Osteoblast (primary cell): ENCODE measurements at regions not wholly inside any gene's neighbourhood (a gene's known extent, or its start where the extent isn't known, plus 50 kb on each side); places are given as distances from the start of the nearest gene placed in this dataset.

ENCODE experiments used
- DNase-seq: peaks from one replicate; pipeline ENCODE4 v3.0.0; 2011; ENCODE audit warnings: low spot score, mixed read lengths; ENCODE audit not compliant: insufficient read length; ENCODE audit errors: missing footprints
- H2AFZ ChIP-seq: 2 replicates; pipeline ENCODE4 v1.6.0; 2011; ENCODE audit warnings: mild to moderate bottlenecking, low read length
- H3K27ac ChIP-seq: 2 replicates; pipeline ENCODE4 v1.5.1; 2011; ENCODE audit warnings: mild to moderate bottlenecking, low read depth, low read length, moderate library complexity
- H3K27me3 ChIP-seq: 2 replicates; pipeline ENCODE4 v1.6.0; 2012; ENCODE audit warnings: mild to moderate bottlenecking, control low read depth, inconsistent platforms, low read length, moderate library complexity; ENCODE audit not compliant: insufficient read depth
- H3K36me3 ChIP-seq: 2 replicates; pipeline ENCODE4 v1.5.1; 2011; ENCODE audit warnings: mild to moderate bottlenecking, low read length, control low read depth, moderate library complexity; ENCODE audit not compliant: insufficient read depth
- H3K4me1 ChIP-seq: 2 replicates; pipeline ENCODE4 v1.5.1; 2011; ENCODE audit warnings: mild to moderate bottlenecking, low read length, control low read depth, moderate library complexity; ENCODE audit not compliant: insufficient read depth
- H3K4me2 ChIP-seq: 2 replicates; pipeline ENCODE4 v1.6.0; 2011; ENCODE audit warnings: mild to moderate bottlenecking, low read length; ENCODE audit not compliant: insufficient read depth
- H3K4me3 ChIP-seq: fragments of 200-600 bp; sonication (generic); 3 replicates; pipeline ENCODE4 v1.5.1; 2012; ENCODE audit warnings: mild to moderate bottlenecking, low read length, inconsistent platforms; ENCODE audit not compliant: insufficient read depth
- H3K79me2 ChIP-seq: 2 replicates; pipeline ENCODE4 v1.6.0; 2012; ENCODE audit warnings: mild to moderate bottlenecking, low read length, control low read depth, inconsistent platforms; ENCODE audit not compliant: insufficient read depth
- H3K9me3 ChIP-seq: 2 replicates; pipeline ENCODE4 v1.5.1; 2011; ENCODE audit warnings: low read depth, low read length, control low read depth
- H4K20me1 ChIP-seq: 2 replicates; pipeline ENCODE4 v1.6.0; 2012; ENCODE audit warnings: mild to moderate bottlenecking, low read length, control low read depth; ENCODE audit not compliant: insufficient read depth
- TF ChIP-seq, protein P1 (sequence below): IDR thresholded peaks from 2 replicates; pipeline ENCODE4 v1.5.1; 2011; ENCODE audit warnings: mild to moderate bottlenecking, low read depth, low read length, moderate library complexity; ENCODE audit errors: extremely low read depth

DNA sequence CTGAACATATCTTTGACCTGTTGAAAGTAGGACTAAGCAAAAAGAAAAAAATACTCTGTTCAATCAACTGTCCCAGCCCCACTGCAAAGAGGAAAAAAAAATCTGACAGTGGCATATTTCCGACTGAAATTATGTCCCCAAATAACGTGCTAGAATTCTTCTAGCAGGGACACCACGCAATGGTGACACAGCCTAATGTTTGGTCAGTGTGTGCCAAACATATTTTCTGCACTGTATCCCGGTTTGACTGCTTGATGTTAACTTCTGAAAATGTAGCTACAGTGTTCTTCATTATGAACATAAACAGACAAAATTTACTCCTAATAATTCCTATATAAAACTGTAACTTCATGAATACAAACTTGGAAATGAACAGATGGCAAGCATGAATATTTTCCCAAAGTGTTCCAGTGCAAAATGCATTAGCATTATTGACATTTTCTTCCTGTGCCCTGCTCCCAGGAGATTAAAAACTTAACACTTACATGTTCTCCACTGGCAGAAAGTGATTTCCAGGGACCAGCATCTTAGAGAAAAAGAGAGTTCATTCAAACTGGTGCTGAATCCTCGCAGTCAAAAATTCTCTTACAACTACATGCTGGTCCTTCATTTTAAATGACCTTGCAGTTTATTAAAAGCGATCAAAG, 72.4 kb upstream of the SYT1 start:
- no peaks in the 10 kb centered on the region for H4K20me1 ChIP-seq
- no peaks in the 10 kb centered on the region for H3K79me2 ChIP-seq
- H3K36me3 ChIP-seq: no peaks in the 10 kb centered on the region
- H3K9me3 ChIP-seq: peaks cover 3% of the 10 kb centered on the region
- DNase-seq: no peak
- no peaks in the 10 kb centered on the region for H3K27me3 ChIP-seq
- TF ChIP-seq, protein P1, sequence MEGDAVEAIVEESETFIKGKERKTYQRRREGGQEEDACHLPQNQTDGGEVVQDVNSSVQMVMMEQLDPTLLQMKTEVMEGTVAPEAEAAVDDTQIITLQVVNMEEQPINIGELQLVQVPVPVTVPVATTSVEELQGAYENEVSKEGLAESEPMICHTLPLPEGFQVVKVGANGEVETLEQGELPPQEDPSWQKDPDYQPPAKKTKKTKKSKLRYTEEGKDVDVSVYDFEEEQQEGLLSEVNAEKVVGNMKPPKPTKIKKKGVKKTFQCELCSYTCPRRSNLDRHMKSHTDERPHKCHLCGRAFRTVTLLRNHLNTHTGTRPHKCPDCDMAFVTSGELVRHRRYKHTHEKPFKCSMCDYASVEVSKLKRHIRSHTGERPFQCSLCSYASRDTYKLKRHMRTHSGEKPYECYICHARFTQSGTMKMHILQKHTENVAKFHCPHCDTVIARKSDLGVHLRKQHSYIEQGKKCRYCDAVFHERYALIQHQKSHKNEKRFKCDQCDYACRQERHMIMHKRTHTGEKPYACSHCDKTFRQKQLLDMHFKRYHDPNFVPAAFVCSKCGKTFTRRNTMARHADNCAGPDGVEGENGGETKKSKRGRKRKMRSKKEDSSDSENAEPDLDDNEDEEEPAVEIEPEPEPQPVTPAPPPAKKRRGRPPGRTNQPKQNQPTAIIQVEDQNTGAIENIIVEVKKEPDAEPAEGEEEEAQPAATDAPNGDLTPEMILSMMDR: no peak
- H3K4me2 ChIP-seq: no peak overlapping the region
- no peak overlapping the region for H3K27ac ChIP-seq
- no peak overlapping the region for H2AFZ ChIP-seq
- H3K4me3 ChIP-seq: no peak overlapping the region
- H3K4me1 ChIP-seq: no peaks in the 10 kb centered on the region

DNA sequence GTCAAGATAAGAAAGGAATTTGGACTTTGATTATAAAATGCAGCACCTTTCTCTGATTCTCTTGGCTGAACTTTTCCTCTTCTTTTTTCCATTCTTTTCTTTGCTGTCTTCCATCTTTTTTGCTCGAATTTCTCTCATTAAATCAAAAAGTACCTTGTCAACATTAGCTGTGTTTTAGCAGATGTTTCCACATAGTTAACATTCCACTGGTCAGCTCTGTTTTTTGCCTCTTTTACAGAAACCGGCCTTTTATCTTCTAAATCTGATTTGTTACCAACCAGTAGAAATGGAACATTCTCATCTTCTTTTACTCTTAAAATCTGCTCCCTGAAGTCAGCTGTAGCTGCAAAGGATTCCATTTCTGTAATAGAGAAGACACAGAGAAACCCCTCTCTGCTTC, 71.1 kb upstream of the SYT1 start:
- Histone ChIP-seq H3K27ac (no peak overlapping the region), H3K4me2 (no peak overlapping the region), H3K36me3 (no peaks in the 10 kb centered on the region), H3K27me3 (no peaks in the 10 kb centered on the region), H3K9me3 (peaks cover 3% of the 10 kb centered on the region), H4K20me1 (no peaks in the 10 kb centered on the region), H3K79me2 (no peaks in the 10 kb centered on the region), H2AFZ (no peak overlapping the region), H3K4me1 (no peaks in the 10 kb centered on the region), H3K4me3 (no peak overlapping the region)
- TF ChIP-seq, protein P1: no peak
- no peak for DNase-seq

DNA sequence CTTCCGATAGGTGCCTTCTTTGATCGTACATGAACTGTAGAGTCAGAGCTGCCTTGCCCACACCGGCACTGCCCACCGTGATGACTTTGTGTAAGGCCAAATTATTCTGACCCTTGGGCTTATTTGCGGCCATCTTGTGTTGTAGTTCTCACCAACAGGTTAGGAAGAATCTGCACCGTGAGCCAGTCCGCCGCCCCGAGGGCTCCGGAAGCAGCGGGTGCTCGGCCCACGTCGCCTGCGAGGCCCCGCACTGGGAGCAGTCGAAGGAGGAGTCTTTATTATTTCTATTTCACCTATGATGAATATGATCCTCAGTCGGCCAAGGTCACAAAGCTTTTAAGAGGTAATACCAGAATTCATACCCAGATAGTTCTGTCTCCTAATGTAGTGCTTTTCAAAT, 70.6 kb upstream of the SYT1 start:
- Histone ChIP-seq H3K4me1 (no peaks in the 10 kb centered on the region), H3K4me3 (no peak overlapping the region), H4K20me1 (no peaks in the 10 kb centered on the region), H3K27me3 (no peaks in the 10 kb centered on the region), H3K79me2 (no peaks in the 10 kb centered on the region), H2AFZ (no peak overlapping the region), H3K27ac (no peak overlapping the region), H3K4me2 (no peak overlapping the region), H3K9me3 (peaks cover 3% of the 10 kb centered on the region), H3K36me3 (no peaks in the 10 kb centered on the region)
- TF ChIP-seq, protein P1: no peak
- no peak for DNase-seq

DNA sequence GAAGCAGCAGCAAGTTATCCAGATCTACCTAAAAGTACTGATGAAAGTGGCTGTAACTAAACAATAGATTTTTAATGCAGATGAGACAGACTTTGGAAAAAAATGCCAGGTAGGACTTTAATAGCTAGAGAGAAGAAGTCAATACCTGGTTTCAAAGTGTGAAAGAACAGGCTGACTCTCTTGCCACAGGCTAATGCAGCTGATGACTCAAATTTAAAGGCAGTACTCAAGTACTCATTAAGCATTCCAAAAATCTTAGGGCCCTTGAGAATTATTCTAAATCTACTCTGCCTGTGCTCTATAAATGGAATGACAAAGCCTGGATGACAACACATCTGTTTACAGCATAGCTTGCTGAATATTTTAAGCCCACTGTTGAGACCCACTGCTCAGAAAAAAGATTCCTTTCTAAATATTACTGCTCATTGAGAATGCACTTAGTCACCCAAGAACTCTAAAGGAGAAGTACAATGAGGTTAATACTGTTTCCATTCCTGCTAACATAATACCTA, 68.6 kb upstream of the SYT1 start:
- peaks cover 3% of the 10 kb centered on the region for H3K9me3 ChIP-seq
- H4K20me1 ChIP-seq: no peaks in the 10 kb centered on the region
- H3K79me2 ChIP-seq: no peaks in the 10 kb centered on the region
- no peak overlapping the region for H3K4me3 ChIP-seq
- no peaks in the 10 kb centered on the region for H3K4me1 ChIP-seq
- H3K27me3 ChIP-seq: no peaks in the 10 kb centered on the region
- H3K36me3 ChIP-seq: no peaks in the 10 kb centered on the region
- H2AFZ ChIP-seq: no peak overlapping the region
- H3K4me2 ChIP-seq: no peak overlapping the region
- no peak overlapping the region for H3K27ac ChIP-seq
- TF ChIP-seq, protein P1: no peak
- DNase-seq: no peak
